ENCODE measurements at regions not wholly inside any gene's neighbourhood (a gene's known extent, or its start where the extent isn't known, plus 50 kb on each side); places are given as distances from the start of the nearest gene placed in this dataset.
"Not testable (repeated sequence)": the region's sequence is repeated elsewhere in the genome, so short reads cannot be mapped to it uniquely, and the experiment has no call there.

- DNase-seq (ENCODE audit: low spot score) = no peak
Observed at GRCh38 chr1:58934706-58935105, 150.9 kb upstream of the JUN start.

GRCh38 chr1:58936973-58937372, 153.1 kb upstream of the JUN start:
- no peak for DNase-seq (ENCODE audit: low spot score)

- DNase-seq (ENCODE audit: low spot score) = no peak
Observed at GRCh38 chr1:58939146-58939545, 155.3 kb upstream of the JUN start.

- peak; percentile 21 for DNase-seq (ENCODE audit: low spot score)
Observed at GRCh38 chr1:58939666-58940370, 156.0 kb upstream of the JUN start.

GRCh38 chr1:58941471-58942289, 157.8 kb upstream of the JUN start:
- no peak for DNase-seq (ENCODE audit: low spot score)

GRCh38 chr1:58942759-58943191, 158.9 kb upstream of the JUN start:
- DNase-seq (ENCODE audit: low spot score) = no peak

- DNase-seq (ENCODE audit: low spot score) = no peak
Observed at GRCh38 chr1:58943776-58944175, 159.9 kb upstream of the JUN start.

- no peak for DNase-seq (ENCODE audit: low spot score)
Observed at GRCh38 chr1:58944439-58944838, 160.6 kb upstream of the JUN start.

GRCh38 chr1:58946390-58946789, 162.5 kb upstream of the JUN start:
- no peak for DNase-seq (ENCODE audit: low spot score)

GRCh38 chr1:58948671-58949070, 164.8 kb upstream of the JUN start:
- DNase-seq (ENCODE audit: low spot score) = no peak

GRCh38 chr1:58949551-58950220, 165.8 kb upstream of the JUN start:
- DNase-seq (ENCODE audit: low spot score) = no peak

- DNase-seq (ENCODE audit: low spot score) = no peak
Observed at GRCh38 chr1:58950897-58951296, 167.1 kb upstream of the JUN start.

- DNase-seq (ENCODE audit: low spot score) = not testable (repeated sequence)
Observed at GRCh38 chr1:58953951-58954350, 170.1 kb upstream of the JUN start.

GRCh38 chr1:58963287-58963686, 179.4 kb upstream of the JUN start:
- not testable (repeated sequence) for DNase-seq (ENCODE audit: low spot score)

- no peak for DNase-seq (ENCODE audit: low spot score)
Observed at GRCh38 chr1:58964428-58964827, 180.6 kb upstream of the JUN start.

- DNase-seq (ENCODE audit: low spot score) = no peak
Observed at GRCh38 chr1:58964880-58965279, 181.0 kb upstream of the JUN start.

- no peak for DNase-seq (ENCODE audit: low spot score)
Observed at GRCh38 chr1:58966103-58966916, 182.5 kb upstream of the JUN start.

GRCh38 chr1:58966917-58967740, 183.3 kb upstream of the JUN start:
- no peak for DNase-seq (ENCODE audit: low spot score)

GRCh38 chr1:58968360-58968952, 184.6 kb upstream of the JUN start:
- no peak for DNase-seq (ENCODE audit: low spot score)

- DNase-seq (ENCODE audit: low spot score) = not testable (repeated sequence)
Observed at GRCh38 chr1:58969176-58969575, 185.3 kb upstream of the JUN start.
